HepG2 (cell line): ENCODE measurements at regions not wholly inside any gene's neighbourhood (a gene's known extent, or its start where the extent isn't known, plus 50 kb on each side); places are given as distances from the start of the nearest gene placed in this dataset.

Experiments
- ATF1 ChIP-seq: IDR thresholded peaks from 2 replicates; pipeline ENCODE4 v1.6.1; 2016; ENCODE audit warnings: mild to moderate bottlenecking, control low read depth
- GABPB1 ChIP-seq: IDR thresholded peaks from 2 replicates; pipeline ENCODE4 v1.6.1; 2016; ENCODE audit warnings: mild to moderate bottlenecking, missing genetic modification reagents, moderate library complexity, missing compliant biosample characterization
- HMGXB3 ChIP-seq: sonication (generic); formaldehyde crosslinking; IDR thresholded peaks from 2 replicates; pipeline ENCODE4 v1.4.0; 2020; ENCODE audit warnings: missing genetic modification reagents, borderline replicate concordance
- IRF2 ChIP-seq: IDR thresholded peaks from 2 replicates; pipeline ENCODE4 v1.6.1; 2018; ENCODE audit warnings: missing genetic modification reagents, missing compliant biosample characterization
- ISL2 ChIP-seq: sonication (generic); formaldehyde crosslinking; IDR thresholded peaks from 2 replicates; pipeline ENCODE4 v1.5.0; 2020; ENCODE audit warnings: missing genetic modification reagents
- POLR2AphosphoS2 ChIP-seq: IDR thresholded peaks from 2 replicates; pipeline ENCODE4 v1.6.1; 2011; ENCODE audit warnings: low read depth, low read length, improper control_type of control experiment
- RCOR2 ChIP-seq: IDR thresholded peaks from 2 replicates; pipeline ENCODE4 v1.6.1; 2016; ENCODE audit warnings: missing biosample characterization, missing genetic modification reagents
- SAP130 ChIP-seq: IDR thresholded peaks from 2 replicates; pipeline ENCODE4 v1.6.1; 2016; ENCODE audit warnings: low read depth
- ZBTB7B ChIP-seq: sonication (generic); formaldehyde crosslinking; IDR thresholded peaks from 2 replicates; pipeline ENCODE4 v1.4.0; 2020; ENCODE audit warnings: missing genetic modification reagents
- ZNF17 ChIP-seq: sonication (generic); formaldehyde crosslinking; IDR thresholded peaks from 2 replicates; pipeline ENCODE4 v1.5.0; 2020; ENCODE audit warnings: mild to moderate bottlenecking, missing genetic modification reagents
- ZNF280B ChIP-seq: sonication (generic); formaldehyde crosslinking; IDR thresholded peaks from 2 replicates; pipeline ENCODE4 v1.5.0; 2020; ENCODE audit warnings: missing genetic modification reagents, mild to moderate bottlenecking, borderline replicate concordance
- ZNF468 ChIP-seq: sonication (generic); formaldehyde crosslinking; IDR thresholded peaks from 2 replicates; pipeline ENCODE4 v1.8.0; 2022; ENCODE audit warnings: mild to moderate bottlenecking, moderate library complexity, missing genetic modification reagents
- ZNF773 ChIP-seq: sonication (generic); formaldehyde crosslinking; IDR thresholded peaks from 2 replicates; pipeline ENCODE4 v1.4.0; 2020; ENCODE audit warnings: missing genetic modification reagents, borderline replicate concordance
- TF ChIP-seq, protein P1 (sequence below): sonication (generic); formaldehyde crosslinking; conservative IDR thresholded peaks from 2 replicates; pipeline ENCODE4 v1.4.0; 2020; ENCODE audit warnings: mild to moderate bottlenecking, missing genetic modification reagents, moderate library complexity

DNA sequence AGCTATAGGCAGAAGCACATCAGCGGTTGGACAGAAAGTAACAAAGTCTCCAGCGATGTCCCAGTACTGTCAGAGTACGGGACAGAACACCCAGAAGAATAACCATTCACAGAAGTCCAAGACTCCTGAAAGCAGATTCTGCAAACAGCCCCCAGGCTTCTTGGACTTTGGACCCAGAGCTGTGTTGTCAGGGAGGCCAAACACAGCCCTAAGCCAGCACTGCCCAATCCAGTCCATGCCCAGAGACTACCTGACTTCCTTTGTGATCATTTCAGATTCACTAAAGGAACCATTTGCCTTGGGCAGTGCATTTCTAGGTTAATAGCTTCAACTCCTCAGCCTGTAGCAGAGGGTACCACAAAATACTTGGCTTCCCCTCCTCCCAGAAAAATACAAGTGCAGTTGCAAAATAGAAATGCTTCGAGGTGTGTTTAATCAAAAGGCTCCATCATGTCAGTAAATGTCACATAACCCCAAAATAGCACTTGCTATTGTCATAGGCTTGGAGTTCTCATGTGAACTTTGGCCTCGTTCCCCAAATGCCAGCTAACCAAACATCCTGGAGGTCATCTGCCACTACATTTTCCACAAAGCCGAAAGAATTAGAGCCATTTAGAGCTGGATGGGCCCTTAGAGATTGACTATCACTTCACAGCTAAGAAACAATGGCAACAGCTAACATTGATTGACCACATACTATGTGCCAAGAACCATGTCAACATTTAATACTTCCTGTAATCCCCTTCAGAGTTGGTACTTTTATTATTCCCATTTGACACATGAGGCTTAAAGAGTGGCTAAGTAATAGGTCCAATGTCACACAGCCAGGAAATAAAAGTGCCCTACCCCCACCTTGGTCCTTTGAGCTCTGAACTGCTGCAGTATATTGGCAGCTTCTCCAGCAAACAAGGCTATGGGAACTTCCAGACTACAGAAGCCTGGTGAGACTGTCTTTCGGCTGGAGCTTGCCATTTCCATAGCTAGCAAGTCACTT, 329.9 kb downstream of the FOXO1 start (continued):
- no peak for TF ChIP-seq RCOR2
- TF ChIP-seq ZNF773 (CRISPR knock-in tag), result no peak
- no peak for TF ChIP-seq ZNF280B (CRISPR knock-in tag)
- 0 out of 2 replicates have a peak, but pooled peaks have one; percentile 27 for TF ChIP-seq IRF2
- TF ChIP-seq ZBTB7B (CRISPR knock-in tag), result no peak; the same call in none of the 2 replicates
- TF ChIP-seq, protein P1, sequence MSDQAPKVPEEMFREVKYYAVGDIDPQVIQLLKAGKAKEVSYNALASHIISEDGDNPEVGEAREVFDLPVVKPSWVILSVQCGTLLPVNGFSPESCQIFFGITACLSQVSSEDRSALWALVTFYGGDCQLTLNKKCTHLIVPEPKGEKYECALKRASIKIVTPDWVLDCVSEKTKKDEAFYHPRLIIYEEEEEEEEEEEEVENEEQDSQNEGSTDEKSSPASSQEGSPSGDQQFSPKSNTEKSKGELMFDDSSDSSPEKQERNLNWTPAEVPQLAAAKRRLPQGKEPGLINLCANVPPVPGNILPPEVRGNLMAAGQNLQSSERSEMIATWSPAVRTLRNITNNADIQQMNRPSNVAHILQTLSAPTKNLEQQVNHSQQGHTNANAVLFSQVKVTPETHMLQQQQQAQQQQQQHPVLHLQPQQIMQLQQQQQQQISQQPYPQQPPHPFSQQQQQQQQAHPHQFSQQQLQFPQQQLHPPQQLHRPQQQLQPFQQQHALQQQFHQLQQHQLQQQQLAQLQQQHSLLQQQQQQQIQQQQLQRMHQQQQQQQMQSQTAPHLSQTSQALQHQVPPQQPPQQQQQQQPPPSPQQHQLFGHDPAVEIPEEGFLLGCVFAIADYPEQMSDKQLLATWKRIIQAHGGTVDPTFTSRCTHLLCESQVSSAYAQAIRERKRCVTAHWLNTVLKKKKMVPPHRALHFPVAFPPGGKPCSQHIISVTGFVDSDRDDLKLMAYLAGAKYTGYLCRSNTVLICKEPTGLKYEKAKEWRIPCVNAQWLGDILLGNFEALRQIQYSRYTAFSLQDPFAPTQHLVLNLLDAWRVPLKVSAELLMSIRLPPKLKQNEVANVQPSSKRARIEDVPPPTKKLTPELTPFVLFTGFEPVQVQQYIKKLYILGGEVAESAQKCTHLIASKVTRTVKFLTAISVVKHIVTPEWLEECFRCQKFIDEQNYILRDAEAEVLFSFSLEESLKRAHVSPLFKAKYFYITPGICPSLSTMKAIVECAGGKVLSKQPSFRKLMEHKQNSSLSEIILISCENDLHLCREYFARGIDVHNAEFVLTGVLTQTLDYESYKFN (CRISPR knock-in tag), result peak; percentile 81
- TF ChIP-seq ZNF468, result no peak
- TF ChIP-seq ZNF17, result no peak
- peak; percentile 46 for TF ChIP-seq SAP130
- no peak for TF ChIP-seq POLR2AphosphoS2
- no peak for TF ChIP-seq ATF1 (CRISPR knock-in tag)
- peak; percentile 33; the same call in 1 of the 2 replicates for TF ChIP-seq ISL2 (CRISPR knock-in tag)
- TF ChIP-seq HMGXB3, result peak; percentile 49; the same call in 1 of the 2 replicates
- no peak for TF ChIP-seq GABPB1 (CRISPR knock-in tag)
